ENCODE measurements at regions not wholly inside any gene's neighbourhood (a gene's known extent, or its start where the extent isn't known, plus 50 kb on each side); places are given as distances from the start of the nearest gene placed in this dataset.

DNA sequence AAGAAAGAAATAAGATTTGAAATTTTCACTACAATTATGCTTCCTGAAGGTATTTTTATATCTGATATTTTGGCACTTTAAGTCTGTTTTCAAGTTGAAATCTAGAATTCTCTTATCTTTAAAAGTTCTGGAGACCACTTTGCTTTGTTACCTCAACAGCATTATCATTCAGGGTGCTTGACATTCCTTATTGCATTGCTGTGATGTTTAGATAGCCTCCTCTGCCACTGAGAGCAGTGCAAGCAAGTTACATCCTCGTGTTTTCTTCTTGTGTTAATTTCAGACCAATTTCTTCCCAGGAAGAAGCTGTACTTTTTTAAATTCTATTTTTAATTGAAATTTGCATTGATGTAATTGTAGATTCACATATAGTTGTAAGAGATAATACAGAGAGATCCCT lies 333.9 kb upstream of the KIRREL3 start:
- Histone ChIP-seq H3K9me2 (replicated peaks; ENCODE audit: low read depth, low read length) (no peaks in the 10 kb centered on the region), H3K9me3 (ENCODE audit: insufficient read depth, low read depth, low read length) (no peaks in the 10 kb centered on the region), H3K27me3 (ENCODE audit: insufficient read depth, low read length, poor library complexity, severe bottlenecking) (no peaks in the 10 kb centered on the region), H3K9ac (ENCODE audit: low read depth, low read length, poor library complexity, severe bottlenecking) (no peak overlapping the region), H3F3A (ENCODE audit: low read depth) (no peaks in the 10 kb centered on the region), H2AFZ (ENCODE audit: low read length) (no peak overlapping the region), H3K4me2 (ENCODE audit: low read depth, low read length, poor library complexity, severe bottlenecking) (no peak overlapping the region), H3K4me3 (ENCODE audit: low read length, poor library complexity, severe bottlenecking) (no peak overlapping the region), H3K4me1 (ENCODE audit: insufficient read depth, low read length, poor library complexity, severe bottlenecking) (peaks cover under 1% of the 10 kb centered on the region), H3K36me3 (ENCODE audit: insufficient read depth, low read length) (no peaks in the 10 kb centered on the region), H3K79me2 (ENCODE audit: insufficient read depth, low read length) (no peaks in the 10 kb centered on the region), H4K20me1 (ENCODE audit: insufficient read depth, low read length, poor library complexity, severe bottlenecking) (no peaks in the 10 kb centered on the region)
- TF ChIP-seq EZH2phosphoT487 (IDR thresholded peaks at IDR 0.05; ENCODE audit: borderline replicate concordance): no peak
- TF ChIP-seq, protein P1, sequence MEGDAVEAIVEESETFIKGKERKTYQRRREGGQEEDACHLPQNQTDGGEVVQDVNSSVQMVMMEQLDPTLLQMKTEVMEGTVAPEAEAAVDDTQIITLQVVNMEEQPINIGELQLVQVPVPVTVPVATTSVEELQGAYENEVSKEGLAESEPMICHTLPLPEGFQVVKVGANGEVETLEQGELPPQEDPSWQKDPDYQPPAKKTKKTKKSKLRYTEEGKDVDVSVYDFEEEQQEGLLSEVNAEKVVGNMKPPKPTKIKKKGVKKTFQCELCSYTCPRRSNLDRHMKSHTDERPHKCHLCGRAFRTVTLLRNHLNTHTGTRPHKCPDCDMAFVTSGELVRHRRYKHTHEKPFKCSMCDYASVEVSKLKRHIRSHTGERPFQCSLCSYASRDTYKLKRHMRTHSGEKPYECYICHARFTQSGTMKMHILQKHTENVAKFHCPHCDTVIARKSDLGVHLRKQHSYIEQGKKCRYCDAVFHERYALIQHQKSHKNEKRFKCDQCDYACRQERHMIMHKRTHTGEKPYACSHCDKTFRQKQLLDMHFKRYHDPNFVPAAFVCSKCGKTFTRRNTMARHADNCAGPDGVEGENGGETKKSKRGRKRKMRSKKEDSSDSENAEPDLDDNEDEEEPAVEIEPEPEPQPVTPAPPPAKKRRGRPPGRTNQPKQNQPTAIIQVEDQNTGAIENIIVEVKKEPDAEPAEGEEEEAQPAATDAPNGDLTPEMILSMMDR (conservative IDR thresholded peaks at IDR 0.05; ENCODE audit: low read length): no peak

DNA sequence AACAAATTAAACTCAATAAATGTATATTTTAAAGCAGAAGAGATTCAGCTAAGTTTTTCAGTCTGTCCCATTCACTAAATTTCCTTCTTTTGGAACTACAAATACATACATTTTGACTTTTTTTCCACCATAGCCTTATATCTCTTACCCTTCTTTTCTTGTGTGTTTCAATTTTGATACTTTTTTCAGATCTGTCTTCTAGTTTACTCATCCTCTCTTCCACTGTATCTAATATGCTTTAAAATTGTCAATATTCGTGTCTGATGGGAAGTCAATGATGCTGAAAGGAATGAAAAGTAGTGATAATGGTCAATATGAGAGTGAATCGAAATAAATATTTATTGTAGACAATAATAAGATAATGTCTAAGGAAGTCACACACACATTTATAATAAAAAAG lies 332.3 kb upstream of the KIRREL3 start:
- H2AFZ ChIP-seq (ENCODE audit: low read length): no peak overlapping the region
- H3K9ac ChIP-seq (ENCODE audit: low read depth, low read length, poor library complexity, severe bottlenecking): no peak overlapping the region
- H3K27me3 ChIP-seq (ENCODE audit: insufficient read depth, low read length, poor library complexity, severe bottlenecking): no peaks in the 10 kb centered on the region
- H3K4me2 ChIP-seq (ENCODE audit: low read depth, low read length, poor library complexity, severe bottlenecking): no peak overlapping the region
- no peaks in the 10 kb centered on the region for H3F3A ChIP-seq (ENCODE audit: low read depth)
- H3K4me1 ChIP-seq (ENCODE audit: insufficient read depth, low read length, poor library complexity, severe bottlenecking): no peaks in the 10 kb centered on the region
- H3K9me2 ChIP-seq (replicated peaks; ENCODE audit: low read depth, low read length): no peaks in the 10 kb centered on the region
- H3K36me3 ChIP-seq (ENCODE audit: insufficient read depth, low read length): no peaks in the 10 kb centered on the region
- no peak overlapping the region for H3K4me3 ChIP-seq (ENCODE audit: low read length, poor library complexity, severe bottlenecking)
- no peaks in the 10 kb centered on the region for H3K9me3 ChIP-seq (ENCODE audit: insufficient read depth, low read depth, low read length)
- TF ChIP-seq, protein P1 (conservative IDR thresholded peaks at IDR 0.05; ENCODE audit: low read length): no peak
- no peak for TF ChIP-seq EZH2phosphoT487 (IDR thresholded peaks at IDR 0.05; ENCODE audit: borderline replicate concordance)
- H4K20me1 ChIP-seq (ENCODE audit: insufficient read depth, low read length, poor library complexity, severe bottlenecking): no peaks in the 10 kb centered on the region
- H3K79me2 ChIP-seq (ENCODE audit: insufficient read depth, low read length): no peaks in the 10 kb centered on the region

DNA sequence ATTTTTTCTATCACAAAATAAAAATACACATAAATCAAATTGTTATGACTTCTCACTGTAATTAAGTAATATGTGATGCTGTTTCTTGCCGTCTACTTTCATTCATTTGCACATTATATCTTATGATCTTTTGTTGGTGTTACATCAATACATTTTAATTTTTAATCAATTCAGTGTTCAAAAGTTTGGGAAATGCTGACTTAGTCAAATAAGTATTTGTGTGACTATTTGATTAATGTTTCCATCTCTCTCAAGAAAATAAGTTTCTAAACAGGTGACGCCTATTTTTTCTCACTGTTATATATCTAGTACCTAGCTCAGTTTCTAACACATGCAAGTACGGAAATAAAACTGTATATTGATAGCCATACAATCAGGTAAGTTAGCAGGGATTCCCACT lies 329.5 kb upstream of the KIRREL3 start:
- no peak overlapping the region for H3K4me2 ChIP-seq (ENCODE audit: low read depth, low read length, poor library complexity, severe bottlenecking)
- no peak overlapping the region for H3K9ac ChIP-seq (ENCODE audit: low read depth, low read length, poor library complexity, severe bottlenecking)
- H3K9me3 ChIP-seq (ENCODE audit: insufficient read depth, low read depth, low read length): no peaks in the 10 kb centered on the region
- no peaks in the 10 kb centered on the region for H3K27me3 ChIP-seq (ENCODE audit: insufficient read depth, low read length, poor library complexity, severe bottlenecking)
- no peaks in the 10 kb centered on the region for H3K36me3 ChIP-seq (ENCODE audit: insufficient read depth, low read length)
- no peak overlapping the region for H3K4me3 ChIP-seq (ENCODE audit: low read length, poor library complexity, severe bottlenecking)
- H3K4me1 ChIP-seq (ENCODE audit: insufficient read depth, low read length, poor library complexity, severe bottlenecking): no peaks in the 10 kb centered on the region
- no peaks in the 10 kb centered on the region for H3F3A ChIP-seq (ENCODE audit: low read depth)
- no peaks in the 10 kb centered on the region for H3K9me2 ChIP-seq (replicated peaks; ENCODE audit: low read depth, low read length)
- no peaks in the 10 kb centered on the region for H3K79me2 ChIP-seq (ENCODE audit: insufficient read depth, low read length)
- H2AFZ ChIP-seq (ENCODE audit: low read length): no peak overlapping the region
- no peak for TF ChIP-seq EZH2phosphoT487 (IDR thresholded peaks at IDR 0.05; ENCODE audit: borderline replicate concordance)
- TF ChIP-seq, protein P1 (conservative IDR thresholded peaks at IDR 0.05; ENCODE audit: low read length): no peak
- no peaks in the 10 kb centered on the region for H4K20me1 ChIP-seq (ENCODE audit: insufficient read depth, low read length, poor library complexity, severe bottlenecking)
